Suppressor macrophage treated with lipopolysaccharide for 4 hours (primary cell): ENCODE measurements at regions not wholly inside any gene's neighbourhood (a gene's known extent, or its start where the extent isn't known, plus 50 kb on each side); places are given as distances from the start of the nearest gene placed in this dataset.
"Not testable (repeated sequence)": the region's sequence is repeated elsewhere in the genome, so short reads cannot be mapped to it uniquely, and the experiment has no call there.

Source experiments
- DNase-seq: peaks from one replicate; pipeline ENCODE4 v3.0.0-alpha.2; 2020

- DNase-seq, result no peak
These were observed 69.1 kb upstream of the EP300 start for GRCh38 chr22:41023299-41023623.

DNA sequence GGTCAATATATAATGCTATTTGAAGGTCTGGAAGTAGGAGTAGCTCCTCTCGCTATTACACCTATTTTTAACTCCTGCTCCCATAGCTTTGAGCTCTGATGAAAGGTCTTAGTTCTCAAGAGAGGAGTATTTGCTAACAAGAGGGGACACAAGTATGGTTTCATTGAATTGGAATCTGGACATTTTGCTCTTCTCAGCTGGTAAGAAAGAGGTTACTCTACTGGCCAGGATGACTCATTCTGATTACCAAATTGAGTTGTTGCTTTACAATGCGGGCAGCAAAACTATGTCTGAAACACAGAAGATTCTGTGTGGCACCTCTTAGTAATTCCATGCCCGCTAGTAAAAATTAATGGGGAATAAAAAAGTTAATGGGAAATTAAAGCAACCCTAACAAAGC, 63.6 kb upstream of the EP300 start:
- peak; percentile 78 for DNase-seq

GRCh38 chr22:41030891-41031290, 61.5 kb upstream of the EP300 start:
- no peak for DNase-seq

DNA sequence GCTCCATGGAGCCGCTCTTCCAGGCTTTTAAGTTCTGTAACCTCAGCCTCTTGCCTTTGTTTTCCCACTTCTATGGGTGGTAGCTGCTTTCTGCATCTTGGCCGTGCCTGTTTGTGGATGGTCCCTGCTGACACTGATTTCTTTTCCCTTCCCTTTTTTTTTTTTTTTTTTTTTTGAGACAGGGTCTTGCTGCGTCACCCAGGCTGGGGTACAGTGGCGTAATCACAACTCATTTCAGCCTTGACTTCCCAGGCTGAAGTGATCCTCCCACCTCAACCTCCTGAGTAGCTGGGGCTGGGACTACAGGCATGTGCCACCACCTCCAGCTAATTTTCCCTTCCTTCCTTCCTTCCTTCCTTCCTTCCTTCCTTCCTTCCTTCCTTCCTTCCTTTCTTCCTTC, 57.7 kb upstream of the EP300 start:
- peak; percentile 33 for DNase-seq

- no peak for DNase-seq
These were observed 55.5 kb upstream of the EP300 start for GRCh38 chr22:41036924-41037323.

GRCh38 chr22:41038732-41039131, 53.7 kb upstream of the EP300 start:
- DNase-seq, result no peak

- not testable (repeated sequence) for DNase-seq
These were observed 52.8 kb upstream of the EP300 start for GRCh38 chr22:41039641-41040040.

DNA sequence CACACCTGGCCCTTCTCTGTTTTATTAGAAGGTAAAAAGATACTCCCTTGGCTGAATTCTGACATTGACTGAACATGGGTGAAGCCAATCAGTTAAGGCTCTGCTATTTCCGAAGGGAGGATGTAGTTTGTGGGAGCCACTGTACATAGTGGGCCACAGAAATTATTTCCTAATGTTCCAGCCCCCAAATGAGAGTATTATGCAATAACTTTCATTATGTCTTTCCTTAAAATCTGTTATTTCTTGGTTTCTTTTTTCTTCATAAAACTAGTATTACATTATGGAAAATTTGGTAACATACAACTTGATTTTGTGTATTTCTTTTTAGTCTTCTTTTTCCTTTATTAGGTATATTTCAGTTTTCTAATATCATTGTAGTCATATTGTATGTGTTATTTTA, 51.9 kb upstream of the EP300 start:
- no peak for DNase-seq

GRCh38 chr22:41041532-41041931, 50.9 kb upstream of the EP300 start:
- DNase-seq, result no peak
